HPDE6-E6E7 (cell line): ENCODE measurements at regions not wholly inside any gene's neighbourhood (a gene's known extent, or its start where the extent isn't known, plus 50 kb on each side); places are given as distances from the start of the nearest gene placed in this dataset.

Experiments used
- DNase-seq: peaks from one replicate; pipeline ENCODE4 v3.0.0; 2011; ENCODE audit warnings: missing footprints; ENCODE audit errors: extremely low spot score

- no peak for DNase-seq
Measured at GRCh38 chr15:29952225-29952624, 130.0 kb upstream of the TJP1 start.

- DNase-seq, result peak; percentile 45
Measured at GRCh38 chr15:29945943-29946596, 123.8 kb upstream of the TJP1 start.

GRCh38 chr15:29944925-29945324, 122.7 kb upstream of the TJP1 start:
- DNase-seq, result no peak

- no peak for DNase-seq
Measured at GRCh38 chr15:29942548-29942947, 120.3 kb upstream of the TJP1 start.

GRCh38 chr15:29942143-29942542, 119.9 kb upstream of the TJP1 start:
- no peak for DNase-seq

- no peak for DNase-seq
Measured at GRCh38 chr15:29939404-29939803, 117.1 kb upstream of the TJP1 start.

GRCh38 chr15:29938361-29939335, 116.4 kb upstream of the TJP1 start:
- no peak for DNase-seq

- DNase-seq, result no peak
Measured at GRCh38 chr15:29937956-29938355, 115.7 kb upstream of the TJP1 start.

GRCh38 chr15:29936353-29937049, 114.2 kb upstream of the TJP1 start:
- peak; percentile 42 for DNase-seq

- DNase-seq, result no peak
Measured at GRCh38 chr15:29935296-29936004, 113.2 kb upstream of the TJP1 start.

GRCh38 chr15:29934251-29934650, 112.0 kb upstream of the TJP1 start:
- no peak for DNase-seq

- no peak for DNase-seq
Measured at GRCh38 chr15:29933042-29933803, 111.0 kb upstream of the TJP1 start.

- DNase-seq, result no peak
Measured at GRCh38 chr15:29926083-29926388, 103.8 kb upstream of the TJP1 start.

GRCh38 chr15:29925227-29926082, 103.2 kb upstream of the TJP1 start:
- peak; percentile 82 for DNase-seq

GRCh38 chr15:29924750-29925149, 102.5 kb upstream of the TJP1 start:
- no peak for DNase-seq

GRCh38 chr15:29922191-29922590, 99.9 kb upstream of the TJP1 start:
- DNase-seq, result no peak

GRCh38 chr15:29921130-29921601, 98.9 kb upstream of the TJP1 start:
- peak; percentile 40 for DNase-seq

GRCh38 chr15:29920515-29920914, 98.2 kb upstream of the TJP1 start:
- peak; percentile 87 for DNase-seq

- no peak for DNase-seq
Measured at GRCh38 chr15:29919380-29919881, 97.2 kb upstream of the TJP1 start.
